ENCODE measurements at regions not wholly inside any gene's neighbourhood (a gene's known extent, or its start where the extent isn't known, plus 50 kb on each side); places are given as distances from the start of the nearest gene placed in this dataset.

GRCh38 chr2:183455056-183455455, 330.8 kb downstream of the NUP35 start:
- no peak for TF ChIP-seq POLR2A (IDR thresholded peaks at IDR 0.05)
- TF ChIP-seq, protein P1, sequence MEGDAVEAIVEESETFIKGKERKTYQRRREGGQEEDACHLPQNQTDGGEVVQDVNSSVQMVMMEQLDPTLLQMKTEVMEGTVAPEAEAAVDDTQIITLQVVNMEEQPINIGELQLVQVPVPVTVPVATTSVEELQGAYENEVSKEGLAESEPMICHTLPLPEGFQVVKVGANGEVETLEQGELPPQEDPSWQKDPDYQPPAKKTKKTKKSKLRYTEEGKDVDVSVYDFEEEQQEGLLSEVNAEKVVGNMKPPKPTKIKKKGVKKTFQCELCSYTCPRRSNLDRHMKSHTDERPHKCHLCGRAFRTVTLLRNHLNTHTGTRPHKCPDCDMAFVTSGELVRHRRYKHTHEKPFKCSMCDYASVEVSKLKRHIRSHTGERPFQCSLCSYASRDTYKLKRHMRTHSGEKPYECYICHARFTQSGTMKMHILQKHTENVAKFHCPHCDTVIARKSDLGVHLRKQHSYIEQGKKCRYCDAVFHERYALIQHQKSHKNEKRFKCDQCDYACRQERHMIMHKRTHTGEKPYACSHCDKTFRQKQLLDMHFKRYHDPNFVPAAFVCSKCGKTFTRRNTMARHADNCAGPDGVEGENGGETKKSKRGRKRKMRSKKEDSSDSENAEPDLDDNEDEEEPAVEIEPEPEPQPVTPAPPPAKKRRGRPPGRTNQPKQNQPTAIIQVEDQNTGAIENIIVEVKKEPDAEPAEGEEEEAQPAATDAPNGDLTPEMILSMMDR (IDR thresholded peaks at IDR 0.05) = no peak
